Kidney tubule cell (primary cell): ENCODE measurements at regions not wholly inside any gene's neighbourhood (a gene's known extent, or its start where the extent isn't known, plus 50 kb on each side); places are given as distances from the start of the nearest gene placed in this dataset.
"Not testable (repeated sequence)": the region's sequence is repeated elsewhere in the genome, so short reads cannot be mapped to it uniquely, and the experiment has no call there.

Experiments used
- DNase-seq: peaks from one replicate; pipeline ENCODE4 v3.0.0-alpha.2; 2018; ENCODE audit warnings: low spot score

- DNase-seq = no peak
Observed at GRCh38 chr9:109597496-109597895, 99.4 kb upstream of the PTPN3 start.

GRCh38 chr9:109599131-109599530, 101.0 kb upstream of the PTPN3 start:
- peak; percentile 51 for DNase-seq

- no peak for DNase-seq
Observed at GRCh38 chr9:109599711-109600110, 101.6 kb upstream of the PTPN3 start.

GRCh38 chr9:109600142-109600541, 102.0 kb upstream of the PTPN3 start:
- peak; percentile 75 for DNase-seq

- DNase-seq = no peak
Observed at GRCh38 chr9:109601181-109601580, 103.1 kb upstream of the PTPN3 start.

GRCh38 chr9:109602987-109603386, 104.9 kb upstream of the PTPN3 start:
- DNase-seq = peak; percentile 35

- no peak for DNase-seq
Observed at GRCh38 chr9:109604131-109604530, 106.0 kb upstream of the PTPN3 start.

GRCh38 chr9:109604781-109605180, 106.7 kb upstream of the PTPN3 start:
- no peak for DNase-seq

- DNase-seq = no peak
Observed at GRCh38 chr9:109609060-109609459, 111.0 kb upstream of the PTPN3 start.

GRCh38 chr9:109616571-109617120, 118.5 kb upstream of the PTPN3 start:
- DNase-seq = no peak

- DNase-seq = no peak
Observed at GRCh38 chr9:109619310-109619709, 121.2 kb upstream of the PTPN3 start.

GRCh38 chr9:109624143-109624542, 126.0 kb upstream of the PTPN3 start:
- no peak for DNase-seq

- no peak for DNase-seq
Observed at GRCh38 chr9:109624896-109625295, 126.8 kb upstream of the PTPN3 start.

GRCh38 chr9:109627042-109627441, 128.9 kb upstream of the PTPN3 start:
- no peak for DNase-seq

- DNase-seq = no peak
Observed at GRCh38 chr9:109629615-109630014, 131.5 kb upstream of the PTPN3 start.

- no peak for DNase-seq
Observed at GRCh38 chr9:109632817-109633216, 134.7 kb upstream of the PTPN3 start.

- peak; percentile 81 for DNase-seq
Observed at GRCh38 chr9:109639674-109640579, 140.1 kb upstream of the PALM2AKAP2 start.

GRCh38 chr9:109640580-109641371, 139.2 kb upstream of the PALM2AKAP2 start:
- peak; percentile 31 for DNase-seq

- no peak for DNase-seq
Observed at GRCh38 chr9:109641372-109641659, 138.7 kb upstream of the PALM2AKAP2 start.

GRCh38 chr9:109652112-109652511, 127.9 kb upstream of the PALM2AKAP2 start:
- DNase-seq = peak; percentile 56

GRCh38 chr9:109652971-109653370, 127.0 kb upstream of the PALM2AKAP2 start:
- DNase-seq = peak; percentile 42

GRCh38 chr9:109653470-109653869, 126.5 kb upstream of the PALM2AKAP2 start:
- DNase-seq = no peak

- DNase-seq = not testable (repeated sequence)
Observed at GRCh38 chr9:109663978-109664377, 116.0 kb upstream of the PALM2AKAP2 start.
